Mesendoderm (in vitro differentiated cells): ENCODE measurements at regions not wholly inside any gene's neighbourhood (a gene's known extent, or its start where the extent isn't known, plus 50 kb on each side); places are given as distances from the start of the nearest gene placed in this dataset.

Source experiments
- DNase-seq: peaks from one replicate; pipeline ENCODE4 v3.0.0; 2013
- H2AK5ac ChIP-seq: 2 replicates; pipeline ENCODE4 v1.6.1; 2013; ENCODE audit warnings: low read length, inconsistent platforms
- H2BK120ac ChIP-seq: 2 replicates; pipeline ENCODE4 v1.6.1; 2013; ENCODE audit warnings: low read depth, mild to moderate bottlenecking, low read length, moderate library complexity, mixed read lengths
- H2BK15ac ChIP-seq: replicated peaks from 2 replicates; pipeline ENCODE4 v1.6.1; 2013; ENCODE audit warnings: low read depth, mild to moderate bottlenecking, moderate library complexity
- H2BK5ac ChIP-seq: 2 replicates; pipeline ENCODE4 v1.6.1; 2013; ENCODE audit warnings: low read length, inconsistent platforms
- H3K18ac ChIP-seq: 2 replicates; pipeline ENCODE4 v1.6.1; 2013; ENCODE audit warnings: mild to moderate bottlenecking, low read length, mixed read lengths
- H3K23ac ChIP-seq: one replicate; pipeline ENCODE4 v1.6.1; 2013; ENCODE audit warnings: low read length
- H3K27ac ChIP-seq: 2 replicates; pipeline ENCODE4 v1.5.1; 2013; ENCODE audit warnings: low read depth, mild to moderate bottlenecking, inconsistent platforms, low read length, moderate library complexity
- H3K27me3 ChIP-seq: 2 replicates; pipeline ENCODE4 v1.6.1; 2013; ENCODE audit warnings: low read length, control low read depth, mild to moderate bottlenecking, inconsistent platforms; ENCODE audit not compliant: insufficient read depth, poor library complexity
- H3K36me3 ChIP-seq: 2 replicates; pipeline ENCODE4 v1.6.1; 2013; ENCODE audit warnings: low read length, inconsistent platforms; ENCODE audit not compliant: control insufficient read depth, insufficient read depth
- H3K4ac ChIP-seq: one replicate; pipeline ENCODE4 v1.6.1; 2013; ENCODE audit warnings: low read depth, mild to moderate bottlenecking, low read length, moderate library complexity
- H3K4me1 ChIP-seq: 2 replicates; pipeline ENCODE4 v1.6.1; 2013; ENCODE audit warnings: low read depth, low read length, inconsistent platforms; ENCODE audit not compliant: control insufficient read depth
- H3K4me2 ChIP-seq: 2 replicates; pipeline ENCODE4 v1.6.1; 2013; ENCODE audit warnings: low read length
- H3K4me3 ChIP-seq: 2 replicates; pipeline ENCODE4 v1.5.1; 2013; ENCODE audit warnings: mild to moderate bottlenecking, low read length
- H3K56ac ChIP-seq: one replicate; pipeline ENCODE4 v1.6.1; 2013; ENCODE audit warnings: low read length
- H3K79me1 ChIP-seq: 2 replicates; pipeline ENCODE4 v1.6.1; 2013; ENCODE audit warnings: low read length, inconsistent platforms
- H3K79me2 ChIP-seq: 2 replicates; pipeline ENCODE4 v1.6.1; 2013; ENCODE audit warnings: mild to moderate bottlenecking, low read length; ENCODE audit not compliant: control insufficient read depth, insufficient read depth
- H3K9ac ChIP-seq: 2 replicates; pipeline ENCODE4 v1.6.1; 2013; ENCODE audit warnings: low read length, inconsistent platforms
- H4K5ac ChIP-seq: one replicate; pipeline ENCODE4 v1.6.1; 2013; ENCODE audit warnings: low read length
- H4K8ac ChIP-seq: one replicate; pipeline ENCODE4 v1.6.1; 2013; ENCODE audit warnings: low read depth, mild to moderate bottlenecking, control low read depth, low read length, moderate library complexity
- WGBS: extraction: QIAGEN DNeasy Blood & Tissue Kit; methylation state at CpG from one replicate; pipeline ENCODE4 v1.1.7; 2013; ENCODE audit warnings: low lambda C conversion rate, missing lambda C conversion rate; ENCODE audit not compliant: insufficient coverage; ENCODE audit errors: extremely low coverage; 5-methylcytosine and 5-hydroxymethylcytosine counted together

GRCh38 chr12:78530100-78530765 lies 334.3 kb upstream of the SYT1 start:
- H3K9ac ChIP-seq, result no peak overlapping the region
- no peaks in the 10 kb centered on the region for H3K79me1 ChIP-seq
- H3K4me1 ChIP-seq, result no peaks in the 10 kb centered on the region
- no peak overlapping the region for H2BK15ac ChIP-seq
- H2AK5ac ChIP-seq, result no peak overlapping the region
- no peak overlapping the region for H4K8ac ChIP-seq
- no peak overlapping the region for H3K4me3 ChIP-seq
- H3K27ac ChIP-seq, result no peak overlapping the region
- no peak overlapping the region for H2BK120ac ChIP-seq
- no peak overlapping the region for H3K56ac ChIP-seq
- H3K23ac ChIP-seq, result no peak overlapping the region
- H3K4me2 ChIP-seq, result no peak overlapping the region
- no peak overlapping the region for H3K4ac ChIP-seq
- H3K27me3 ChIP-seq, result no peaks in the 10 kb centered on the region
- H2BK5ac ChIP-seq, result no peak overlapping the region
- no peak overlapping the region for H4K5ac ChIP-seq
- no peak overlapping the region for H3K18ac ChIP-seq
- DNase-seq, result peak; percentile 54
- no CpG with 5 or more reads among the region's 4 CpGs for WGBS
- no peaks in the 10 kb centered on the region for H3K79me2 ChIP-seq
- H3K36me3 ChIP-seq, result no peaks in the 10 kb centered on the region

DNA sequence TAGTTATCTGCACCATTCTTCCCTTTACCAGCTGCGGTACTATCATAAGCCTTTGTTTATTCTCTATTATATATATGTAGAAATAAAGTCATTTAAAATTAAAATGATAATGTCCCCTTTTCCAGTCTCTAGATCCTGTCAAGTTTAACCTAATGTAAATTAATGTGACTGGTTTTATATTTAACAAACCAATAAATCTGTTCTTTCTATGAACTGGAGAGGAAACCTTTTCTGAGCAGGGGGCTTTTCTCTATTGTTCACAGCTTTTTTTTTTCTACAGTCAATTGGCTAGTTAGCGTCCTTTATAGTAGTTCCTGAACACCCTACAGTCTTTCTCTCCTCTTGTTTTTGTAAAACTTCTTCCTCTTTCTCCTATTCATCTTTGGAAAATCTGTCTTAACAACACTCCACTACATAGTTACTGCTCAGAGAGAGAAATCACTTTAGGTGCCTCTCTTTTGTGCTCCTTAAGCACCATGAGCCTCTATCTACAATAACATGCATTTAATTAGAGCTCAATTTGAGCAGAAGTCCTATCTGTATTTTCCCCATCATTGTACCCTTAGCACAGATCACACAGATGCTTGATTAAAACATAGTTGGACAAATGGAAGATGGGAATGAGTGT lies 332.6 kb upstream of the SYT1 start:
- Histone ChIP-seq H3K9ac (no peak overlapping the region), H3K23ac (no peak overlapping the region), H2BK5ac (no peak overlapping the region), H2AK5ac (no peak overlapping the region), H3K4me2 (no peak overlapping the region), H3K4me1 (no peaks in the 10 kb centered on the region), H2BK120ac (peak overlapping the region; percentile 82), H3K79me2 (no peaks in the 10 kb centered on the region), H3K4me3 (no peak overlapping the region), H3K56ac (no peak overlapping the region), H4K8ac (no peak overlapping the region), H3K36me3 (no peaks in the 10 kb centered on the region), H4K5ac (no peak overlapping the region), H3K27ac (no peak overlapping the region), H3K79me1 (no peaks in the 10 kb centered on the region), H3K27me3 (no peaks in the 10 kb centered on the region), H3K18ac (no peak overlapping the region), H2BK15ac (no peak overlapping the region), H3K4ac (no peak overlapping the region)
- no peak for DNase-seq
- no CpG with 5 or more reads among the region's 2 CpGs for WGBS

- H3K36me3 ChIP-seq, result no peaks in the 10 kb centered on the region
- DNase-seq, result no peak
- H3K4me2 ChIP-seq, result no peak overlapping the region
- no peak overlapping the region for H3K18ac ChIP-seq
- H3K27me3 ChIP-seq, result no peaks in the 10 kb centered on the region
- H2BK5ac ChIP-seq, result no peak overlapping the region
- no peak overlapping the region for H3K27ac ChIP-seq
- no peak overlapping the region for H2AK5ac ChIP-seq
- no peak overlapping the region for H3K23ac ChIP-seq
- no peak overlapping the region for H3K4me3 ChIP-seq
- no peak overlapping the region for H2BK15ac ChIP-seq
- WGBS, result no CpG with 5 or more reads among the region's 1 CpG
- H2BK120ac ChIP-seq, result no peak overlapping the region
- H4K5ac ChIP-seq, result no peak overlapping the region
- no peak overlapping the region for H3K9ac ChIP-seq
- no peak overlapping the region for H4K8ac ChIP-seq
- no peaks in the 10 kb centered on the region for H3K79me1 ChIP-seq
- no peak overlapping the region for H3K4ac ChIP-seq
- H3K79me2 ChIP-seq, result no peaks in the 10 kb centered on the region
- H3K56ac ChIP-seq, result no peak overlapping the region
- no peaks in the 10 kb centered on the region for H3K4me1 ChIP-seq
Observed at GRCh38 chr12:78534311-78534710, 330.3 kb upstream of the SYT1 start.

- Histone ChIP-seq H4K8ac (no peak overlapping the region), H3K4me1 (no peaks in the 10 kb centered on the region), H3K79me2 (no peaks in the 10 kb centered on the region), H2BK5ac (no peak overlapping the region), H3K4me3 (no peak overlapping the region), H2BK15ac (no peak overlapping the region), H3K18ac (no peak overlapping the region), H2BK120ac (no peak overlapping the region), H3K56ac (no peak overlapping the region), H3K79me1 (no peaks in the 10 kb centered on the region), H3K4ac (no peak overlapping the region), H3K9ac (no peak overlapping the region), H3K27ac (no peak overlapping the region), H2AK5ac (no peak overlapping the region), H3K27me3 (no peaks in the 10 kb centered on the region), H3K36me3 (no peaks in the 10 kb centered on the region), H3K4me2 (no peak overlapping the region), H4K5ac (no peak overlapping the region), H3K23ac (no peak overlapping the region)
- WGBS, result no CpG with 5 or more reads among the region's 7 CpGs
- no peak for DNase-seq
Observed at GRCh38 chr12:78540606-78541336, 323.8 kb upstream of the SYT1 start.

DNA sequence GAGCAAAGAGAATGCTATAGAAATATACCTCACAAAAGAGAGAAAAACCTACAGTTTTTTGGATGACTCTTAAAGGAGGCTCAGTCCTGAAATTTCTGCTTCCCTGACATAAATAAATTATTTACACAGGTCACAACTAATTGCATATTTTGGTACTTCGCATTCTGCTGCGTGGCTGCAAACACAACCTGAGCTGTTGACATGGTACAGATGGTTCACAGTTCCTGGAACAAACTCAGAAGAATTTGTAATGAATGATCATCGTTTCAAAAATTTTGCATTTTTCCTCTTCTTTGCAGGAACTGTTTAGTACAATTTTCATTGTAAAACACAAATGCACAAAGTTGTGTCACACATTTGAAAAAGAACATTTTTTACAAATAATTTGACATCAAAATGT lies 313.7 kb upstream of the SYT1 start:
- Histone ChIP-seq H2BK120ac (no peak overlapping the region), H3K36me3 (no peaks in the 10 kb centered on the region), H3K27me3 (no peaks in the 10 kb centered on the region), H2BK15ac (no peak overlapping the region), H3K9ac (no peak overlapping the region), H4K5ac (no peak overlapping the region), H3K4ac (no peak overlapping the region), H3K27ac (no peak overlapping the region), H2AK5ac (no peak overlapping the region), H2BK5ac (no peak overlapping the region), H3K4me2 (no peak overlapping the region), H3K79me2 (no peaks in the 10 kb centered on the region), H3K4me1 (no peaks in the 10 kb centered on the region), H4K8ac (no peak overlapping the region), H3K4me3 (no peak overlapping the region), H3K79me1 (no peaks in the 10 kb centered on the region), H3K23ac (no peak overlapping the region), H3K56ac (no peak overlapping the region), H3K18ac (no peak overlapping the region)
- no CpG with 5 or more reads among the region's 3 CpGs for WGBS
- no peak for DNase-seq
